GM19372 (cell line): ENCODE measurements at regions not wholly inside any gene's neighbourhood (a gene's known extent, or its start where the extent isn't known, plus 50 kb on each side); places are given as distances from the start of the nearest gene placed in this dataset.
"Not testable (repeated sequence)": the region's sequence is repeated elsewhere in the genome, so short reads cannot be mapped to it uniquely, and the experiment has no call there.

Experiments used
- ATAC-seq: cut with Tn5 transposase; IDR thresholded peaks from one replicate; pipeline ENCODE4 v1.9.1; 2021; ENCODE audit warnings: mild to moderate bottlenecking, low read depth, moderate library complexity; ENCODE audit not compliant: unreplicated experiment

GRCh38 chr4:53959343-53960120 lies 104.9 kb downstream of the CHIC2 start:
- no peak for ATAC-seq

GRCh38 chr4:53956454-53956853 lies 108.0 kb downstream of the CHIC2 start:
- ATAC-seq: no peak

- no peak for ATAC-seq
These were observed 108.4 kb downstream of the CHIC2 start for GRCh38 chr4:53956053-53956452.

DNA sequence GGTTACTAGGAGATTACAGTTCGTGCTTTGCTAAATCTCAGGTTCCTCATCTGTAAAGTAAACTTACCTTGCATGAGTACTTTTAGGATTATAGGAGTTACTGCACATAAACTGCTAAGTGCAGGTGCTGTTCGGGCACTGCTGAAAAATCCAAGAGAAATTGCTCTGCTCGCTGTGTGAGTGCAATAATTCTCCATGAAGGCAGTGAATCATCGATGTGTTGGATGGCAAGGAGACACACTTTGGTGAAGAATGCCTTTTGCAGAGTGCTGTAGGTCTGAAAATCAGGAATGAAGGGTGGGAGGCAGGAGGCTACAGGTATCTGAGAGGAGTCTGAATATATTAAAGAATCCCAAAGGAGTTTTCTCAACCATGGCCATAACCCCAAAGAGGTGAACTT lies 113.0 kb downstream of the CHIC2 start:
- no peak for ATAC-seq

DNA sequence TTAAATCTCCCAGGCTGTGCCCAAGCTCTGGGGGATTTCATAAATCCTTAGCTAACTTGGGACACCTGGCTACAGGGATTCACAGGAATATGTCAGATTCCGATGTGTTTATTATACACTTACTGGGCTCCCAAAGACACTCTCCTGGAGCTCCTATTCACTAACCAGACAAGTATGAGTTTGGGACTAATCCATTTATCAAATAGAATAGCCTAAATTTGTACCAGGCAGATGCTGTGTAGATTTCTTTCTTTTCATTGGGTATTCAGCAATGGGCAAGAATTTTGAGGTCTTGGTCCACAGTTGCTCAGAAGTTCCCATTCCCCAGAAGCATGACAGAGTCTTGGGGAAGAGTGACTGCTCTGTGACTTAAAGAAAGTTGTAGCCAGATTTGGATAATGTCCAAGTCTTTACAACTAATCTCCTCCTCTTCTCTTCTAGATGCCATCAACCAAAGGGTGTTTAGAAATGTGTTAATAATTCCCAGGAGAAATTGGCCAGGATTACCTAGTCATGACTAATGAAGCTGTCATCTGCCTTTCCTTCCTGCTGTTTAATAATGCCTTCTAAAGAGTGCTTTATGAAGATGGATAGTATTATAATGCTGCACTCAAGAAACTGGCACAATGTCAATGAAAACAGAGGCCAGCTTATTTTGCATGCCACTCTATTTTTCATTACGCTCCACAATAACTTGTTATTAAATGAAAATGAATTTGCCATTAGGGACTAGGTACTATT lies 120.9 kb downstream of the CHIC2 start:
- ATAC-seq: no peak

DNA sequence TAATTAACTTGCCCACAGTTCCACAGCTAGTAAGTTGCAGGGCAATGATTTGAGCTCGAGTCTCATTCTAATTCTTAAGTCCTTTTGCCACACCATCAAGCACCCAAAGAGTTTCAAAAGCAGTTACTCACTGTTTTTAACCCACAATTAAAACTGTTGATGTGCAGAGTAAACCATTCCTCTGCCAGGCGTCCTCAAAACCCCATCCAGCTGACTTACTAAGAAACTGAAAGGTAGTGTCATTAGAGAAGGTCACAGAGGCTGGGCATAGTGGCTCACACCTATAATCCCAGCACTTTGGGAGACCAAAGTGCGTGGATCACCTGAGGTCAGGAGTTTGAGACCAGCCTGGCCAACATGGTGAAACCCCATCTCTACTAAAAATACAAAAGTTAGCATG lies 121.7 kb downstream of the CHIC2 start:
- no peak for ATAC-seq

- no peak for ATAC-seq
These were observed 123.1 kb downstream of the CHIC2 start for GRCh38 chr4:53941331-53941730.

DNA sequence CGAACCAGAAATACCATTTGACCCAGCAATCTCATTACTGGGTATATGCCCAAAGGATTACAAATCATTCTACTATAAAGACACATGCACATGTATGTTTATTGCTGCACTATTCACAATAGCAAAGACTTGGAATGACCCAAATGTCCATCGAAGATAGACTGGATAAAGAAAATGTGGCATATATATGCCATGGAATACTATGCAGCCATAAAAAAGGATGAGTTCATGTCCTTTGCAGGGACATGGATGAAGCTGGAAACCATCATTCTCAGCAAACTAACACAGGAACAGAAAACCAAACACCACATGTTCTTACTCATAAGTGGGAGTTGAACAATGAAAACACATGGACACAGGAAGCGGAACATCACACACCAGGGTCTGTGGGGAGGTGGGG lies 124.5 kb downstream of the CHIC2 start:
- ATAC-seq: not testable (repeated sequence)

GRCh38 chr4:53937918-53938317 lies 126.5 kb downstream of the CHIC2 start:
- ATAC-seq: no peak

DNA sequence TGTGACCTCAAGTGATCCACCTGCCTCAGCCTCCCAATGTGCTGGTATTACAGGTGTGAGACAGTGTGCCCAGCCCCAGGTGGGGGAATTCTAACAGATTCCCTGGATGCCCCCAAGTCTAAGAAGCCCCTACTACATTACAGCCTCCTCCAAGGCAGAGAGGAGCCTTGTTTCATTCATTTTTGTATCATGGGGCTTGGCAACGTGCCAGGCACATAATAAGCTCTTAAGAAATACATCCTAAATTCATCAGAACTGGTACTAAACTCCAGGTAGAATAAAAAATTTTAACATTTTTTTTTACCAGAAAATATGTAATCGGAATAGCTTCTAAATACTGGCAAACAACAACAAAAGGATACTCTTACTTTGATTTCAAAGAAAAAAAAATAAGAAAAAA lies 127.1 kb downstream of the CHIC2 start:
- no peak for ATAC-seq

DNA sequence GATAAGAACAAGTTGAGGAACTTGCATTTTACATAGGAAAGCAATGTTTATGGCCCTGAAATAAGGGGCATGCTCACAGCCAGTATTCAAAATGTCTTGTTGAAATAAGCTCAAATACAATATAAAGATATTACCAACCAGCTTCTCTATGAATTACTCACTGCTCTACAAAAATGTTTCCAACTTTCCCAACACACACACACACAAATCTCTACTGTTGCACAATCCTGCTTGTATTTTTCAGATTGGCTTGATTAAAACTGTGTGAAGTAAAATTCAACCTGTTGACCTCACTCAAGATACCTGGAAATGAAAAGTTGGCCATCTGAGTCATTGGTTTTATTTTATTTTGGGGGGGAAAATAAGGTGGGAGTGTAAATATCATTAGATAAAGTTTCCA lies 128.6 kb downstream of the CHIC2 start:
- ATAC-seq: no peak

- ATAC-seq: no peak
These were observed 131.4 kb downstream of the CHIC2 start for GRCh38 chr4:53932796-53933610.

GRCh38 chr4:53931461-53931961 lies 132.9 kb downstream of the CHIC2 start:
- ATAC-seq: no peak

DNA sequence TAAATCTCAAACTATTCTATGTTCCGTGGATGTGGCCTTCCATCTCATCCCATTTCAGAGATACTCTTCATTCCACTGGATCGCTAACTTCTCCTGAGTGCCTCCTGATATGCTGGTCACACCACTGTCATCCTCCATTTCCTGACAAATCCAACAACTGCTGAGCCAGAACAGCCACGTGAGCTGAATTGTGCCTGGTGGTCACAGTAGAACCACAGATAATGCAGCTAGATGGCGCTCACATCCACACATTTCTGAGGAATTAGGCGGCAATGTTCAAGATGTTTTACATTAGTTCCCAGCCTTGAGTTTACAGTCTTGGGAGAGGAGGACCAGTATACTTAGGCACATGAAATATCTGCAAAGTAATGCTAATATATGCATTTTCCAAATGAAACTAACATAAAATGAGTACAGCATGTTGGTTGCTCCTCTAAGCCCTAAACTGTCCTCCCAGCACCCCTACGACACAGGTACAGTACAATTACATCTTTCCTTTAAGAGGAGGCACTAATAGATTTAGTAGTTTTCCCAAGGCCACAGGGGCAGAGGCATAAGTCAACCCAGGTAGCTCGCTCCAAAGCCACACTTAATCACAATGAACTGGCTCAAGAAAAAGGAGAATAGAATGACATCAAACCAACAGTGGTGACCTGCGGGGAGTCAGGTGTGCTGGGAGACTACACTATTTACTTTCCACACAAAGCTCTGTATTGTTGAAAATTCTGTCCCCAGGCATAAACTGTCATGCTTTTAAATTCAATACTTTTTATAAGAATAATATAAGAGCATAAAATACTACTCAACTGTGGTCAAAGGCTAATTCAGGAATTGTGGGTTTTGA lies 134.2 kb downstream of the CHIC2 start:
- peak; percentile 64 for ATAC-seq

DNA sequence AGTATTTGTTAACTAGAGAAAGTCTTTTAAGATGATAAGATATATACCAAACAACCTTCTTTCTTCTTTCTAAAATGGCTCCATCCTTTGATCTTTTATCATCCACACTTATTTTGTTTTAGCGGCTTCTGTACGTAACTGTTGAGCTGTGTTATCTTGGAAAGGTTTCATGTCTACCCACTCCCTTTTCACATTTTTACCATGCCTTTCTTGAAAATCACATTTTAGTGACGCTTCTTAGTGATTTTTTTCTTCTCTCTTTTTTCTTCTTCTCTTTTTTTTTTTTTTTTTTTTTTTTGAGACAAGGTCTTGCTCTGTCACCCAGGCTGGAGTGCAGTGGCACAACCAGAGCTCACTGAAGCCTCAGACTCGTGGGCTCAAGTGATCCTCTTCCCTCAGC lies 135.1 kb downstream of the CHIC2 start:
- ATAC-seq: no peak

DNA sequence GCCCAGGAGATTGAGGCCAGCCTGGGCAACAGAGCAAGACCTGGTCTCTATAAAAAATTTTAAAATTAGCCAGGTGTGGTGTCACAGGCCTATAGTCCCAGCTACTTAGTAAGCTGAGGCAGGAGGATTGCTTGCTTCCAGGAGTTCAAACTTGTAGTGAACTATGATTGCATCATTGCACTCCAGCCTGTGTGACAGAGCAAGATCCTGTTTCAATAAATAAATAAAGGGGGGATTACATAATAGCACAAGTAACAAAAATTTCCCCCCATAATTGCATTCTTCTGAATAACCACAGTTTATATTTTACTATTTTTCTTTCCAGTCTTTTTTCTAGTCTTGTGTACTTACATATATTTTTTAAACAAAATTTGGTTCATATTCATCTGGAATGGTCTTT lies 135.6 kb downstream of the CHIC2 start:
- no peak for ATAC-seq

- ATAC-seq: no peak
These were observed 139.3 kb downstream of the CHIC2 start for GRCh38 chr4:53925050-53925605.

DNA sequence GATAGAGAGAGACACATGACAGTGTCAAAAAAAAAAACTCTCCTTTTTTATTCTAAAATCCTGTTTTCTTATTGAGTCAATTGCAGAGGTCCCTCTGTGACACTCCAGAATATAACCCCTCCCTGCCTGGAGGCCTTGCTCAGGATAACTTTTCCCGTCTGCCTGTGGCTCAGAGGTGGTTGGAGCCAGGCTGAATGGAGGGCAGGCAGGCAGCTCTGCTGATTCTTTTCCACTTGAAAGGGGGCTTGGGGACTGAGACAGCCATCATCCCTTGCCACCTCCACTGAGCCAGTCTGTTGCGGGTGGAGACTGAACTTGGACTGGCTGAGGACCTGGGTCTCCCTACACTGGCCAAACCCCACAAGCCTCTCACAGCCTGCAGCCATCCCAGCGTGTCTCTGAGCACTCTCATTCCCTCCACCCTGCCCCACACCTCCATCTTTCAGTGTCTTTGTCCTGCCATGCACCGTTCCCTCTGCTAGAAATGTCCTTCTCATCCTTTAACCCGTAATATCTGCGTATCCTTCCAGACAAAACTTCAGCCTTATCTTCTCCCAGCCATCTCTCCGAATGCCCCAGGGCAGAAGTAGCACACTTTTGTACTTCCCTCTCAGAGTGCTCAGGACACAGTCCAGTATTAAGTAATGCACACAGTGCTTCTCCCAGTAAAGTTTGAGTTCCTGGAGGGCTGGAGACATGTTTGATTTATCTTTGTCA lies 139.9 kb downstream of the CHIC2 start:
- no peak for ATAC-seq

DNA sequence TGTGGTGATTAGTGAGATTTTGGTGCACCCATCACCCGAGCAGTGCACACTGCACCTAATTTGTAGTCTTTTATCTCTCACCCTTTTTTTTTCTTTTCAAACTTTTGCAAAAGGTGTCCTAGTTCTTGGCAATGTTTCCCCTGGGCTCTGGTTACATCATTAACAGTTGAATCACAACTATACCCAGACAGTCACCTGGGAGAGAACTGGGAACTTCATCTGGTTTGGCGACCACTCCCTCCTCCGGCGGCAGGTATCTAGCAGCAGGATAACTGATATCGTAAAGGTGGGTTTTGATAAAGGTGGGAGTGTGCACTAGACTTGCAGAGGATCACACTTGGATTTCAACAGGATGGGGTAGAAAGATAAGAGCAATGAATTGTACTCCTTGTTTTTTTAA lies 140.5 kb downstream of the CHIC2 start:
- no peak for ATAC-seq
